H1 (cell line): ENCODE measurements at regions not wholly inside any gene's neighbourhood (a gene's known extent, or its start where the extent isn't known, plus 50 kb on each side); places are given as distances from the start of the nearest gene placed in this dataset.

Source experiments
- CTCF ChIA-PET: fragments of 300-600 bp; sonication (Branson Sonifier 250); formaldehyde crosslinking; loops from one replicate; lab custom pipeline; 2021; ENCODE audit not compliant: partially characterized antibody; lab: Charles Lee
- POLR2A ChIA-PET: fragments of 300-600 bp; sonication (Branson Sonifier 250); formaldehyde crosslinking; loops from one replicate; lab custom pipeline; 2021; ENCODE audit warnings: inconsistent platforms; ENCODE audit not compliant: partially characterized antibody; lab: Charles Lee
- DNase-seq, 2 experiments: peaks; one replicate each; pipeline versions ENCODE4 v3.0.0 to v3.0.0-alpha.2; 2010 to 2022; ENCODE audit warnings: low spot score in 2 of 2, low read depth in 1 of 2, mixed read lengths in 1 of 2
- FAIRE-seq: peaks from 2 replicates; lab custom pipeline; 2011; peaks lifted over from hg19 to GRCh38; lab: Jason Lieb, UNC
- H2AFZ ChIP-seq: 2 replicates; pipeline ENCODE4 v1.8.1; 2012; ENCODE audit warnings: low read length, inconsistent platforms
- H2AK5ac ChIP-seq: 2 replicates; pipeline ENCODE4 v1.6.1; 2013; ENCODE audit warnings: low read depth, low read length
- H2BK120ac ChIP-seq: replicated peaks from 2 replicates; pipeline ENCODE3; 2013; ENCODE audit warnings: low read depth, low read length, inconsistent platforms
- H2BK12ac ChIP-seq: 2 replicates; pipeline ENCODE4 v1.6.1; 2013; ENCODE audit warnings: low read depth, low read length
- H2BK15ac ChIP-seq: 2 replicates; pipeline ENCODE4 v1.6.1; 2013; ENCODE audit warnings: low read length
- H2BK20ac ChIP-seq: 2 replicates; pipeline ENCODE4 v1.6.1; 2013; ENCODE audit warnings: low read length
- H2BK5ac ChIP-seq: 2 replicates; pipeline ENCODE4 v1.6.1; 2013; ENCODE audit warnings: low read depth, low read length
- H3K14ac ChIP-seq: 2 replicates; pipeline ENCODE4 v1.6.1; 2013; ENCODE audit warnings: inconsistent platforms; ENCODE audit not compliant: insufficient read length
- H3K18ac ChIP-seq: 2 replicates; pipeline ENCODE4 v1.6.1; 2013; ENCODE audit warnings: low read length; ENCODE audit errors: extremely low read depth
- H3K23ac ChIP-seq: 2 replicates; pipeline ENCODE4 v1.6.1; 2013; ENCODE audit warnings: inconsistent platforms; ENCODE audit not compliant: insufficient read length
- H3K23me2 ChIP-seq: 2 replicates; pipeline ENCODE4 v1.6.1; 2013; ENCODE audit warnings: low read depth, low read length
- H3K27ac ChIP-seq: 2 replicates; pipeline ENCODE4 v1.6.1; 2011; ENCODE audit warnings: low read depth, low read length, inconsistent platforms
- H3K27me3 ChIP-seq, 4 experiments: replicated peaks in 1 of 4; 1 replicate in 1 of 4; 2 replicates in 3 of 4; pipeline versions ENCODE4 v1.6.1 to v1.8.1; 2011 to 2013; ENCODE audit warnings: low read length in 3 of 4, mild to moderate bottlenecking in 3 of 4, inconsistent platforms in 2 of 4, mixed read lengths in 2 of 4, moderate library complexity in 1 of 4; ENCODE audit not compliant: control insufficient read depth in 3 of 4, insufficient read depth in 3 of 4; ENCODE audit errors: extremely low read depth in 1 of 4
- H3K36me3 ChIP-seq, 4 experiments: 2 replicates each; pipeline versions ENCODE4 v1.6.1 to v1.8.1; 2011 to 2013; ENCODE audit warnings: mild to moderate bottlenecking in 4 of 4, low read length in 3 of 4, moderate library complexity in 2 of 4, control low read depth in 1 of 4, inconsistent platforms in 1 of 4; ENCODE audit not compliant: insufficient read depth in 4 of 4, control insufficient read depth in 2 of 4
- H3K4ac ChIP-seq: replicated peaks from 2 replicates; pipeline ENCODE3; 2013; ENCODE audit warnings: low read length, low read depth, mixed read lengths, inconsistent platforms; ENCODE audit not compliant: insufficient read length
- H3K4me1 ChIP-seq, 4 experiments: replicated peaks in 1 of 4; 1 replicate in 1 of 4; 2 replicates in 3 of 4; pipeline versions ENCODE4 v1.6.1 to v1.8.1; 2011 to 2013; ENCODE audit warnings: low read length in 3 of 4, inconsistent platforms in 2 of 4, mixed read lengths in 1 of 4; ENCODE audit not compliant: insufficient read depth in 4 of 4, control insufficient read depth in 3 of 4
- H3K4me2 ChIP-seq, 2 experiments: 2 replicates each; pipeline versions ENCODE4 v1.6.1 to v1.8.1; 2011 to 2013; ENCODE audit warnings: low read depth in 2 of 2, low read length in 2 of 2, control low read depth in 1 of 2, inconsistent platforms in 1 of 2, mild to moderate bottlenecking in 1 of 2; ENCODE audit not compliant: insufficient read depth in 1 of 2
- H3K4me3 ChIP-seq, 4 experiments: fragments of 200-600, 300-600 bp in 1 of 4; sonication (generic), shearing (Covaris generic), sonication (Bioruptor Twin) in 1 of 4; 2 replicates each; pipeline versions ENCODE4 v1.5.1 to v1.8.1; 2011 to 2016; ENCODE audit warnings: low read length in 4 of 4, low read depth in 3 of 4, control low read depth in 2 of 4, inconsistent platforms in 2 of 4, mild to moderate bottlenecking in 2 of 4, mixed read lengths in 1 of 4, moderate library complexity in 1 of 4; ENCODE audit not compliant: insufficient read depth in 2 of 4; ENCODE audit errors: extremely low read depth in 1 of 4
- H3K56ac ChIP-seq: replicated peaks from 2 replicates; pipeline ENCODE3; 2013; ENCODE audit warnings: low read depth, mild to moderate bottlenecking, mixed read lengths, low read length, inconsistent platforms; ENCODE audit not compliant: insufficient read length
- H3K79me1 ChIP-seq: 2 replicates; pipeline ENCODE4 v1.6.1; 2013; ENCODE audit warnings: low read depth, low read length, control low read depth
- H3K79me2 ChIP-seq, 2 experiments: 2 replicates each; pipeline versions ENCODE4 v1.6.1 to v1.8.1; 2012 to 2013; ENCODE audit warnings: low read length in 2 of 2, mild to moderate bottlenecking in 2 of 2, inconsistent platforms in 1 of 2; ENCODE audit not compliant: insufficient read depth in 2 of 2, control insufficient read depth in 1 of 2
- H3K9ac ChIP-seq, 4 experiments: replicated peaks in 1 of 4; 1 replicate in 1 of 4; 2 replicates in 3 of 4; pipeline versions ENCODE4 v1.6.1 to v1.8.1; 2011 to 2013; ENCODE audit warnings: low read depth in 3 of 4, low read length in 3 of 4, control low read depth in 2 of 4, mild to moderate bottlenecking in 2 of 4, moderate library complexity in 2 of 4, inconsistent platforms in 1 of 4; ENCODE audit errors: extremely low read depth in 1 of 4
- H3K9me3 ChIP-seq, 2 experiments: 2 replicates each; pipeline versions ENCODE4 v1.6.1 to v1.8.1; 2012 to 2013; ENCODE audit warnings: mild to moderate bottlenecking in 2 of 2, moderate library complexity in 2 of 2, control low read depth in 1 of 2, inconsistent platforms in 1 of 2, low read depth in 1 of 2, low read length in 1 of 2, mixed read lengths in 1 of 2; ENCODE audit not compliant: insufficient read depth in 2 of 2
- H4K20me1 ChIP-seq, 2 experiments: replicated peaks in 1 of 2; 2 replicates each; pipeline versions ENCODE3 to v1.8.1; 2011 to 2013; ENCODE audit warnings: inconsistent platforms in 2 of 2, low read length in 2 of 2, mild to moderate bottlenecking in 1 of 2; ENCODE audit not compliant: insufficient read depth in 2 of 2, control insufficient read depth in 1 of 2
- H4K5ac ChIP-seq: 2 replicates; pipeline ENCODE4 v1.6.1; 2013; ENCODE audit warnings: low read length, low read depth, mixed read lengths, inconsistent platforms; ENCODE audit not compliant: insufficient read length
- H4K8ac ChIP-seq: 2 replicates; pipeline ENCODE4 v1.8.0; 2013; ENCODE audit warnings: mild to moderate bottlenecking, moderate library complexity, low read length, inconsistent platforms; ENCODE audit not compliant: insufficient read depth; ENCODE audit errors: extremely low read depth
- H4K91ac ChIP-seq: replicated peaks from 2 replicates; pipeline ENCODE3; 2013; ENCODE audit warnings: low read length, mixed read lengths, inconsistent platforms; ENCODE audit not compliant: insufficient read length
- BRCA1 ChIP-seq: IDR thresholded peaks from 2 replicates; pipeline ENCODE4 v1.6.1; 2012; ENCODE audit warnings: low read depth, low read length, improper control_type of control experiment
- CBX5 ChIP-seq: fragments of 300-800, 300-1000 bp; sonication (generic); IDR thresholded peaks from 2 replicates; pipeline ENCODE4 v1.7.1; 2016; ENCODE audit warnings: antibody characterized with exemption, low read length, low read depth
- E2F6 ChIP-seq: IDR thresholded peaks from 2 replicates; pipeline ENCODE4 v1.6.1; 2012; ENCODE audit warnings: inconsistent platforms
- GABPA ChIP-seq: IDR thresholded peaks from 2 replicates; pipeline ENCODE4 v1.6.1; 2011; ENCODE audit warnings: mild to moderate bottlenecking, low read length, moderate library complexity, borderline replicate concordance; ENCODE audit not compliant: insufficient read depth
- KDM1A ChIP-seq: fragments of 200-600, 300-600 bp; sonication (generic); IDR thresholded peaks from 2 replicates; pipeline ENCODE4 v1.7.1; 2016; ENCODE audit warnings: mild to moderate bottlenecking, low read length, borderline replicate concordance
- RXRA ChIP-seq: IDR thresholded peaks from 2 replicates; pipeline ENCODE4 v1.6.1; 2011; ENCODE audit warnings: low read depth, mild to moderate bottlenecking, low read length, moderate library complexity; ENCODE audit not compliant: insufficient read depth
- SIRT6 ChIP-seq: IDR thresholded peaks from one replicate; pipeline ENCODE4 v1.7.1; 2012; ENCODE audit warnings: low read length, inconsistent platforms
- SP2 ChIP-seq: IDR thresholded peaks from 2 replicates; pipeline ENCODE4 v1.6.1; 2012; ENCODE audit warnings: mild to moderate bottlenecking, low read length, inconsistent platforms
- TCF12 ChIP-seq: IDR thresholded peaks from 2 replicates; pipeline ENCODE4 v1.6.1; 2011; ENCODE audit warnings: low read depth, mild to moderate bottlenecking, low read length
- WGBS, 2 experiments: shearing (Covaris generic) in 1 of 2; methylation state at CpG; one replicate each; pipeline versions ENCODE4 v1.1.6 to v1.1.7; 2013 to 2015; ENCODE audit warnings: low lambda C conversion rate in 2 of 2, mixed read lengths in 2 of 2, inconsistent platforms in 1 of 2, low coverage in 1 of 2, missing lambda C conversion rate in 1 of 2; ENCODE audit not compliant: insufficient replicate concordance in 2 of 2, insufficient coverage in 1 of 2, insufficient read length in 1 of 2; ENCODE audit errors: extremely low coverage in 1 of 2, missing lambda C conversion rate in 1 of 2; 5-methylcytosine and 5-hydroxymethylcytosine counted together
- TF ChIP-seq, protein P1 (sequence below): IDR thresholded peaks from 2 replicates; pipeline ENCODE4 v1.6.1; 2012; ENCODE audit warnings: inconsistent platforms
- TF ChIP-seq, protein P2 (sequence below): IDR thresholded peaks from 2 replicates; pipeline ENCODE4 v1.6.1; 2011; ENCODE audit warnings: low read depth, mild to moderate bottlenecking, low read length; ENCODE audit not compliant: insufficient read depth

- Histone ChIP-seq H4K20me1 (no peaks in the 10 kb centered on the region), H3K27ac (no peak overlapping the region), H3K79me1 (no peaks in the 10 kb centered on the region), H4K5ac (no peak overlapping the region), H4K91ac (no peak overlapping the region), H2BK12ac (peak overlapping the region; percentile 91), H3K9ac (0 out of 7 replicates have a peak overlapping the region, but pooled peaks of 1 of the 4 experiments have one; percentile 5), H2BK20ac (peak overlapping the region; percentile 76; the same call in 1 of the 2 replicates), H2AK5ac (no peak overlapping the region), H3K36me3 (no peaks in the 10 kb centered on the region), H3K14ac (no peak overlapping the region), H3K79me2 (no peaks in the 10 kb centered on the region), H2BK120ac (no peak overlapping the region), H4K8ac (no peak overlapping the region), H3K18ac (peak overlapping the region; percentile 76; the same call in 1 of the 2 replicates), H3K4ac (no peak overlapping the region), H3K56ac (no peak overlapping the region), H2BK5ac (peak overlapping the region; percentile 45; the same call in 1 of the 2 replicates), H3K27me3 (no peaks in the 10 kb centered on the region), H3K9me3 (no peaks in the 10 kb centered on the region), H3K4me3 (no peak overlapping the region), H3K4me1 (peaks cover 0 to 9% (median 6%) of the 10 kb centered on the region in 4 experiments; a peak in 4 of 7 replicates), H2BK15ac (no peak overlapping the region), H3K4me2 (peak overlapping the region in 1 of 2 experiments; percentile 53; a peak in 2 of 4 replicates), H3K23ac (no peak overlapping the region), H2AFZ (peak overlapping the region; percentile 93), H3K23me2 (no peaks in the 10 kb centered on the region)
- TF ChIP-seq, protein P1, sequence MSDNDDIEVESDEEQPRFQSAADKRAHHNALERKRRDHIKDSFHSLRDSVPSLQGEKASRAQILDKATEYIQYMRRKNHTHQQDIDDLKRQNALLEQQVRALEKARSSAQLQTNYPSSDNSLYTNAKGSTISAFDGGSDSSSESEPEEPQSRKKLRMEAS = 0 out of 2 replicates have a peak, but pooled peaks have one; percentile 24
- TF ChIP-seq, protein P2, sequence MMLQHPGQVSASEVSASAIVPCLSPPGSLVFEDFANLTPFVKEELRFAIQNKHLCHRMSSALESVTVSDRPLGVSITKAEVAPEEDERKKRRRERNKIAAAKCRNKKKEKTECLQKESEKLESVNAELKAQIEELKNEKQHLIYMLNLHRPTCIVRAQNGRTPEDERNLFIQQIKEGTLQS = no peak
- no peak for TF ChIP-seq CBX5
- no peak for TF ChIP-seq SIRT6
- TF ChIP-seq E2F6 = 0 out of 2 replicates have a peak, but pooled peaks have one; percentile 13
- TF ChIP-seq KDM1A = no peak
- TF ChIP-seq SP2 = no peak
- TF ChIP-seq GABPA = no peak
- TF ChIP-seq RXRA = no peak
- TF ChIP-seq TCF12 = no peak
- no peak for TF ChIP-seq BRCA1
- FAIRE-seq (no peak), DNase-seq (no peak)
- POLR2A ChIA-PET = no interaction called here
- CTCF ChIA-PET = no interaction called here
- 50% methylated on average over 9 of the region's 9 CpGs; no CpG with 5 or more reads in 1 of the 2 experiments for WGBS, 2 experiments
Observed at GRCh38 chr5:125190232-125191087, 444.0 kb upstream of the ZNF608 start.
